ENCODE measurements at regions not wholly inside any gene's neighbourhood (a gene's known extent, or its start where the extent isn't known, plus 50 kb on each side); places are given as distances from the start of the nearest gene placed in this dataset.
"Not testable (repeated sequence)": the region's sequence is repeated elsewhere in the genome, so short reads cannot be mapped to it uniquely, and the experiment has no call there.

DNA sequence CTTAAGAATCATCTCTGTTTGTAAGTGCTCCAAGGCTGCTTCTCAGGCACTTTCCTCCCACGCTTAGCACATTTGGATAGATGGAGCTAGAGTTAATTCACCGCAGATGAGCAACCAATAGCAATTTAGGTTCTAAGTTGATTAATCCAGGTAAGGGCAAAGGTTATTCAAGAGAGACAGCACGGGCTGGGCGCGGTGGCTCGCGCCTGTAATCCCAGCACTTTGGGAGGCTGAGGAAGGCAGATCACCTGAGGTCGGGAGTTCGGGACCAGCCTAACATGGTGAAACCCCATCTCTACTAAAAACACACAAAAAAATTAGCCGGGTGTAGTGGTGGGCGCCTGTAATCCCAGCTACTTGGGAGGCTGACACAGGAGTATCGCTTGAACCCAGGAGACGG lies 54.5 kb upstream of the UNC13C start:
- not testable (repeated sequence) for DNase-seq

GRCh38 chr15:53918180-53919079 lies 59.8 kb upstream of the UNC13C start:
- DNase-seq, result no peak

DNA sequence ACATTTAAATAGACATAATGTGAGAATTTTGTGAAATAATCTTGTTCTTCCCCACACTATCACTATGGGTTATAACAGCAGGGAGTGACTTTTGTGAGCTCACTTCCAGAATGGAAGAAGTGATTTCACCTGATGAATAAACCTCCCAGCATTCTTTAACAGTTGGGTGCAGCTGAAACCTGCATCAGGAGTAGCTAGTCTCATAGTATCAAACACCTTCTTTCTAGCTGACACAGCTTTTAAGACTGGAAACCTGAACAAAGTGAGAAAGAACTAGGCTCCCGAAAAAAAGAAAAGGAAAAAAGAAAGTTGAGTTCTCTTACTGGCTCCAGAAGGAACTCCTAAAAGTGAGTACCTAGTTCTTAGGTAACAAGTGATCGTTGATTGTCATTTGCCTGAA lies 61.1 kb upstream of the UNC13C start:
- no peak for DNase-seq

GRCh38 chr15:53911431-53911830 lies 66.8 kb upstream of the UNC13C start:
- DNase-seq, result no peak

GRCh38 chr15:53910852-53911251 lies 67.4 kb upstream of the UNC13C start:
- DNase-seq, result no peak

DNA sequence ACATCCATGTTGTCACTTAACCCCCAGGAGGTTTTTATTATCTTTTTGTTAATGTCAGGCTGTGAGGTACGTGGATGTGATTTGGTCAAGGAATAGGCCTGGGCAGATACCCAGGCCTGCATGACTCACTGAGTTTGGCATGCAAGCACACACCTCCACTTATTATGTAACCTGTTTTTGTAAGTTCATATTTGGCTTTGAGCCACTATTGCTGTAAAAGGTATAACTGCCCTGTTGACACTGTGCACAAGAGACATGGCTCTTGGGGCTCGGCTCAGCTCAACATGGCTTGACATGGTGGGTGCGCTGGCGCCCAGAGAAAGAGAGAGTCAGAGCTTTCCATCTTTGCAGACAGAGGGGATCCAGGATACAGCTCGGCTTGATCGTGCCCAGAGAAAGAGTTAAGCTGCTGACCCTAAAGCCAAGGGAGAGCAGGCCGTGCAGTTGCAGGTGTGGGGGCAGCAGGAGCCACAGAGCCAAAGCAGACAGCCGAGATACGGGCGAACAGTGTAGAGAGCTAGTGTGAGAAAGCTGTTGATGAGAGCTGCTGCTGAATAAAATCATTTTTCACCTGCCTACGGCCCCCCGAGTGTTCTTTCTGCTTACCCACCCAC lies 67.9 kb upstream of the UNC13C start:
- DNase-seq, result no peak

- no peak for DNase-seq
Measured at GRCh38 chr15:53903129-53903528, 75.1 kb upstream of the UNC13C start.

DNA sequence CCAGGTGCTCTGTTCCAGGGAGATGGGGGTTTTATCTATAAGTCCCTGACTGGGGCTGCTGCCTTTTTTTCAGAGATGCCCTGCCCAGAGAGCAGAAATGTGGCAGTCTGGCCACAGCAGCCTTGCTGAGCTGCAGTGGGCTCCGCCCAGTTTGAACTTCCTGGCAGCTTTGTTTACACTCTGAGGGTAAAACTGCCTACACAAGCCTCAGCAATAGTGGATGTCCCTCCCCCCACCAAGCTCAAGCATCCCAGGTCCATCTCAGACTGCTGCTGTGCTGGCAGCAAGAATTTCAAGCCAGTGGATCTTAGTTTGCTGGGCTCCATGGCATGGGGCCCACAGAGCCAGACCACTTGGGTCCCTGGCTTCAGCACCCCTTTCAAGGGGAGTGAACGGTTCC lies 84.8 kb upstream of the UNC13C start:
- not testable (repeated sequence) for DNase-seq

- not testable (repeated sequence) for DNase-seq
Measured at GRCh38 chr15:53891862-53892261, 86.4 kb upstream of the UNC13C start.

DNA sequence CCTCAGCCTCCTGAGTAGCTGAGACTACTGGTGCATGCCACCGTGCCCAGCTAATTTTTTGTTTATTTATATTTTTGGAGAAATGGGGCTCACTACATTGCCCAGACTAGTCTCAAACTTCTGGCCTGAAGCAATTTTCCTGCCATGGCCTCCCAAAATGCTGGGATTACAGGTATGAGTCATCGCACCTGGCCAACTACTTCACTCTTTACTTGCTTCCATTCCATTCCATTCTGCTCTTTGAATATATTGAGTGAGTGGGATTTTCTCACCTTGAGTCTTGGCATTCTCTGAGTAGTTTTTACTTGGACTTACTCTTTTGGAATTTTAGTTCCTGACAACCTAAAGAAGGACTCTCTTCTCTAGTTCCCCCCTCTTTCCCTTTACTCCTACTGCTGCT lies 93.8 kb upstream of the UNC13C start:
- DNase-seq, result no peak

GRCh38 chr15:53882311-53882710 lies 95.9 kb upstream of the UNC13C start:
- no peak for DNase-seq

GRCh38 chr15:53880357-53880756 lies 97.9 kb upstream of the UNC13C start:
- DNase-seq, result no peak

GRCh38 chr15:53875711-53876110 lies 102.5 kb upstream of the UNC13C start:
- DNase-seq, result no peak

GRCh38 chr15:53875139-53875538 lies 103.1 kb upstream of the UNC13C start:
- no peak for DNase-seq

DNA sequence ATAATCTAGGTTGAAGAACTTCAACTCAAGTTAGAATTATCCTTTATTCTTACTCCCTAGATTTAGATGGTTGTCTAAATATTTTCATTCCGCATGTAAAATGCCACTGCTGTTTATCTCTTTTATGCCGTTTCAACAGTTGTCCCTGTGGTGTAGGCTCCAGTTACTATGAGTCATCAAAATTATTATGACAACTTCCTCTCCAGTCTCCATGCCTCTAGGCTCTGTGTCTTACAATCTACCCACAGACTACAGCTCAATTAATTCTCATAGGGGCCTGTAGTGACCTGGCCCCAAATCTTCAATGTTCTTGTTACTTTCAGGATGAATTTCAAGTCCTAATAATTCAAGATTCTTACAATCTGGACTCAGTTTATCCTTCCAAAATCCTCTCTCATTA lies 105.8 kb upstream of the UNC13C start:
- no peak for DNase-seq

DNA sequence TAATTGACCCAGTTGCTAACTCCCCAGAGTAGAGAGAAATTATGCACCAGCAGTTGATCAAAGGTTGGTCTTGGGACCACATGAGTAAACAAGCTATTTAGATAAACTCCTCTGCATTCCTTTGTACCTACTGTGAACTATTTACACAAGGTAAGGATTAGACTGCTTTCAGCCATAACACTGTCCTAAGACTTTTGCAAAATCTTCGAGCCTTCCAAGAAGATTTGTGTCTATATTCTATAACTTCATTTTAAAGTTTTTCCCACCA lies 108.5 kb upstream of the UNC13C start:
- DNase-seq, result no peak

GRCh38 chr15:53869044-53869805 lies 109.0 kb upstream of the UNC13C start:
- DNase-seq, result no peak

DNA sequence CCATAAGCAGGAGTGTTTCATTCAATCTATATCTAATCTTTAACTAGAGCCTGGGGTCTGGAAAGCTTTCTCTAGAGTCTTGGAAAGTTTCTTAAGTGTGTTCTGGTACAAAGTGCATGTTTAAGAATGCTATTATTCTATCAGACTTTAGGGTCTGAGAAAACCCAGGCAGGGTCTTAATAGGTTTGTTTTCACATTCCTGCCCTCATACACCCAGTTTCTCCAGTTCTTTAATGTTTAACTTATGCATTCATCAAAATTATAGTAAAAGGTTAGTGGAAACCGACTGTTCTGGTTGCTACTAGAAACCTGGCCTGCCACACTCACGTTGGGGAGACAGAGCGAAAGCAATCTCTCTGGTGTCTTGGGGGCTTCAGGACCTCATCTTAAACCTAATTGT lies 102.9 kb upstream of the WDR72 start:
- no peak for DNase-seq

DNA sequence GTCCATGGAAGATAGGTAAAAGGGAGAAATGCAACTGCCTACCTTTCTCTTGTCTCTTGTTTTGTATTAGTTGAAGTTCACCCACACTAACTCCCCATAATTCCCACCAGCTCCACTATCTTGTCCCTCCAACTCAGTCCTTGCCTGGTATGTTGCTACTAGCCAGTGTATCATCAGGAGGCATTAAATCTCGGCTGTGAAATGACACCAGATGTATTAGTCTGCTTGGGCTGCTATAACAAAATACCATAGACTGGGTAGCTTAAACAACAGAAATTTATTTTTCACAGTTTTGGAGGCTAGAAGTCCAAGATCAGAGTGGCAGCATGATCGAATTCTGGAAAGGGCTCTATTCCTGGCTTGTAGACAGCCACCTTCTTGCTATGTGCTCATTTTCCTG lies 102.3 kb upstream of the WDR72 start:
- DNase-seq, result no peak

- no peak for DNase-seq
Measured at GRCh38 chr15:53851110-53851848, 91.8 kb upstream of the WDR72 start.

- DNase-seq, result no peak
Measured at GRCh38 chr15:53847745-53848144, 88.3 kb upstream of the WDR72 start.

DNA sequence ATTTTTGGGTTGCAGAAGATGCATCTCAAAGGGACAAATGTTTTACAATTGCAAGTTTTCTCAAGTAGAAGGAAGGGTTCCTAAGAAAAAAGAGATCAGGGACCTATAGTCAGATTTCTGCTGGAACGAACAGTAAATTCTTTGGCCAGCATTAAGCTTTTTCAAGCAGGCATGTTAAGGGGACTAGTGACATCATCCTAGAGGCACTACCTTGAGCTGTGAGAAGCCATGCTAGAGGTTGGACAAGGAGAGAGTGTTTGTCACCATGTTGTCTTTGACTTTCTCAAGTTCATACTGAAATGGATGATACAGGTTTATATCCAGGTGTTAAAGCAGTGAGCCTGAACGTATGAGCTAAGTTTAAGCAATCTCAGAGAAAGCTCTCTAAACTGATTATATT lies 85.2 kb upstream of the WDR72 start:
- no peak for DNase-seq

DNA sequence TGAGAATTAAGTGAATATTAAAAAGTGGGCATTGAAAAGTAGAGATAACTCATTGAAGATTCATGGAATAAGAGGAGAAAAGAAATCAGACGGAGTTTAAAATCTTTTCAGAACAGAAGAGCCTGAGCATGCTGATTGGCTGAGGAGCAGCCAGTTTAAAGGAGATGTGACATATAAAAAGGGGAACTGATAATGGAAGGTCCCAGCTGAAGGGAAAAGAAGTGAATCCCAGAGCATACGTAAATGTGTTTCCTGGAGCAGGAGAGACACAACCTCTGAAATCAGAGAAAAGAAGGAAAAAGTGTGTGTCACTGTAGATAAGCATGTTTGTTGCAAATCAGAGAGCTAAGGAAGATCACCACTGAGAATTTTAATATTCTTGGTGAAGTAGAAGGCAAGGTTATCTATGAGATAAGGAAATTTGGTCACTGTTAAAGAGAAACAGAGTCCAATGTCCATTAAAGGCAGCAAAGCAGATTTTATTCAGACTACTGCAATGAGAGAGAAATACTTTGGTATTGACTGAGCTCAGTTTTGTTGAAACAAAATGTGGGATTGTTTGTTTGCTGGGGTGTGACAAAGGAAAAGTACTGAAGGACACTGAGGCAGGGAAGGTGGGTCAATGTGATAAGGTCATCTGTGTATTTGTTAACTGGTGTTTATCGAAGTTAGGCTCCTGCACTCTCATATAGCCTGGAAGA lies 84.6 kb upstream of the WDR72 start:
- DNase-seq, result no peak
